HEK293 (cell line): ENCODE measurements at regions not wholly inside any gene's neighbourhood (a gene's known extent, or its start where the extent isn't known, plus 50 kb on each side); places are given as distances from the start of the nearest gene placed in this dataset.

Source experiments
- CTCF ChIA-PET: fragments of 350-600 bp; formaldehyde crosslinking; extraction: SDS; loops from one replicate; lab custom pipeline; 2021; ENCODE audit warnings: antibody characterized with exemption; lab: Yijun Ruan, JAX
- POLR2A ChIA-PET: fragments of 300-600 bp; formaldehyde crosslinking; extraction: SDS; loops from one replicate; lab custom pipeline; 2020; ENCODE audit warnings: antibody characterized with exemption, inconsistent platforms; lab: Yijun Ruan, JAX
- H3K27ac ChIP-seq: fragments of 200-500 bp; sonication (Bioruptor generic); 2 replicates; pipeline ENCODE4 v1.5.1; 2014; ENCODE audit warnings: low read depth, low read length, control low read depth, inconsistent platforms; ENCODE audit errors: extremely low read depth
- H3K36me3 ChIP-seq, 2 experiments: fragments of 200-500 bp in 1 of 2; sonication (Bioruptor generic) in 1 of 2; 1 replicate in 1 of 2; 2 replicates in 1 of 2; pipeline ENCODE4 v1.5.1; 2014 to 2017; ENCODE audit warnings: inconsistent platforms in 2 of 2, low read length in 2 of 2; ENCODE audit not compliant: control insufficient read depth in 2 of 2, insufficient read depth in 1 of 2
- H3K4me1 ChIP-seq: fragments of 200-500 bp; sonication (Bioruptor generic); 2 replicates; pipeline ENCODE4 v1.5.1; 2014; ENCODE audit warnings: mild to moderate bottlenecking, low read length, inconsistent platforms; ENCODE audit not compliant: control insufficient read depth, insufficient read depth
- H3K4me3 ChIP-seq: 2 replicates; pipeline ENCODE4 v1.5.1; 2011; ENCODE audit warnings: low read depth, mild to moderate bottlenecking, control low read depth, low read length, moderate library complexity
- H3K9me3 ChIP-seq: fragments of 200-500 bp; sonication (Bioruptor generic); 2 replicates; pipeline ENCODE4 v1.5.1; 2014; ENCODE audit warnings: low read depth, low read length, inconsistent platforms; ENCODE audit not compliant: control insufficient read depth, insufficient read depth
- GLIS1 ChIP-seq: fragments of 450-650 bp; formaldehyde crosslinking; IDR thresholded peaks from 2 replicates; pipeline ENCODE4 v1.5.1; 2016; ENCODE audit warnings: missing biosample characterization, missing genetic modification characterization
- MEIS1 ChIP-seq: sonication (generic); formaldehyde crosslinking; IDR thresholded peaks from 2 replicates; pipeline ENCODE4 v1.8.1; 2022; ENCODE audit warnings: missing genetic modification reagents, mild to moderate bottlenecking, borderline replicate concordance
- TCF7L2 ChIP-seq: IDR thresholded peaks from 2 replicates; pipeline ENCODE4 v1.6.1; 2011; ENCODE audit warnings: low read depth, mild to moderate bottlenecking, inconsistent platforms, low read length, moderate library complexity, borderline replicate concordance
- ZBTB1 ChIP-seq: fragments of 450-650 bp; formaldehyde crosslinking; IDR thresholded peaks from 2 replicates; pipeline ENCODE4 v1.5.1; 2016; ENCODE audit warnings: missing biosample characterization, missing genetic modification characterization
- ZFHX2 ChIP-seq: fragments of 450-650 bp; formaldehyde crosslinking; conservative IDR thresholded peaks from 2 replicates; pipeline ENCODE4 v1.5.1; 2016; ENCODE audit warnings: missing biosample characterization, missing genetic modification characterization
- ZIC2 ChIP-seq: fragments of 450-650 bp; formaldehyde crosslinking; IDR thresholded peaks from 2 replicates; pipeline ENCODE4 v1.5.1; 2016; ENCODE audit warnings: missing biosample characterization, missing genetic modification characterization
- ZNF121 ChIP-seq: fragments of 450-650 bp; formaldehyde crosslinking; IDR thresholded peaks from 2 replicates; pipeline ENCODE4 v1.5.1; 2016; ENCODE audit warnings: missing biosample characterization, missing genetic modification characterization
- ZNF2 ChIP-seq: fragments of 450-650 bp; formaldehyde crosslinking; IDR thresholded peaks from 2 replicates; pipeline ENCODE4 v1.5.1; 2016; ENCODE audit warnings: missing biosample characterization, missing genetic modification characterization
- ZNF423 ChIP-seq: fragments of 450-650 bp; formaldehyde crosslinking; IDR thresholded peaks from 2 replicates; pipeline ENCODE4 v1.5.1; 2016; ENCODE audit warnings: missing biosample characterization, missing genetic modification characterization
- ZNF600 ChIP-seq: fragments of 450-650 bp; formaldehyde crosslinking; IDR thresholded peaks from 2 replicates; pipeline ENCODE4 v1.5.1; 2016; ENCODE audit warnings: missing biosample characterization, missing genetic modification characterization
- ZNF670 ChIP-seq: fragments of 450-650 bp; formaldehyde crosslinking; IDR thresholded peaks from 2 replicates; pipeline ENCODE4 v1.5.1; 2016; ENCODE audit warnings: missing biosample characterization, missing genetic modification characterization, low read depth
- ZSCAN5A ChIP-seq: fragments of 450-650 bp; formaldehyde crosslinking; IDR thresholded peaks from 2 replicates; pipeline ENCODE4 v1.5.1; 2016; ENCODE audit warnings: missing biosample characterization, missing genetic modification characterization

DNA sequence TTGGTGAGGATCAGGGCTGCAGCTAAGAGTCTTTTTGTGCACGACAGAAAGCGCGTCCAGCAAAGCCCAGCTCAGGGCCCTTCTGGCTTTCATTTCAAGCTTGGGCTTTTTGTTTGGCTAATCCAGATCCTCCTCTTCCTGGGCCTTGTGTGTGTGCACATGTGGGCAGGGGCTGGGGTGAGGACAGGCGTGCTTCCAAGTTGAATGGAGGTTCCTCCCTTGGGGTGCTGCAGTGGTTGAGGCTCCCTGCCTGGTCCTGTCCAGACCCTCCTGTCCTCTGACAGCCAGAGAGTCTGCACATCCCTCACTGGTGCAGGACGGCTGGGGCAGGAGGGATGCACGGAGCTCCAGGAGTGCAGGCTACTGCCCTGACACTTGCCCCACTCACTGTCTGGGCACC lies 62.0 kb upstream of the NECTIN1 start:
- POLR2A ChIA-PET = no interaction called here
- Histone ChIP-seq H3K27ac (no peak overlapping the region), H3K36me3 (no peaks in the 10 kb centered on the region), H3K4me3 (no peak overlapping the region)
- TF ChIP-seq ZNF600 = peak; percentile 49
- TF ChIP-seq TCF7L2 = no peak
- TF ChIP-seq, all 188 proteins: peak for 1
- no peaks in the 10 kb centered on the region for H3K4me1 ChIP-seq
- CTCF ChIA-PET = interaction anchor here (0.6 to 1.7 kb wide), 2 partner anchors 35 to 317 kb away, joined by 3 to 4 read pairs; no protein-coding TSS in a partner anchor
- H3K9me3 ChIP-seq = no peaks in the 10 kb centered on the region

GRCh38 chr11:119790476-119790875 lies 61.5 kb upstream of the NECTIN1 start:
- Histone ChIP-seq H3K27ac (no peak overlapping the region), H3K4me1 (no peaks in the 10 kb centered on the region), H3K9me3 (no peaks in the 10 kb centered on the region), H3K4me3 (no peak overlapping the region)
- ChIA-PET POLR2A (no interaction called here), CTCF (interaction anchor here (1.7 kb wide), 1 partner anchor 318 kb away, joined by 4 read pairs; no protein-coding TSS in a partner anchor)
- TF ChIP-seq ZBTB1 = no peak
- TF ChIP-seq MEIS1 (CRISPR knock-in tag) = no peak
- TF ChIP-seq ZNF121 (tag by site-specific recombination) = no peak
- TF ChIP-seq, all 188 proteins: peak for 0
- H3K36me3 ChIP-seq = no peaks in the 10 kb centered on the region

- no peaks in the 10 kb centered on the region for H3K36me3 ChIP-seq
- H3K4me3 ChIP-seq = no peak overlapping the region
- TF ChIP-seq ZSCAN5A (no peak), ZIC2 (tag by site-specific recombination) (peak; percentile 61), GLIS1 (tag by site-specific recombination) (peak; percentile 88)
- ChIA-PET POLR2A (no interaction called here), CTCF (interaction anchor here (1.7 kb wide), 1 partner anchor 318 kb away, joined by 4 read pairs; no protein-coding TSS in a partner anchor)
- H3K4me1 ChIP-seq = no peaks in the 10 kb centered on the region
- H3K9me3 ChIP-seq = no peaks in the 10 kb centered on the region
- no peak overlapping the region for H3K27ac ChIP-seq
Observed at GRCh38 chr11:119789766-119790407, 60.9 kb upstream of the NECTIN1 start.

DNA sequence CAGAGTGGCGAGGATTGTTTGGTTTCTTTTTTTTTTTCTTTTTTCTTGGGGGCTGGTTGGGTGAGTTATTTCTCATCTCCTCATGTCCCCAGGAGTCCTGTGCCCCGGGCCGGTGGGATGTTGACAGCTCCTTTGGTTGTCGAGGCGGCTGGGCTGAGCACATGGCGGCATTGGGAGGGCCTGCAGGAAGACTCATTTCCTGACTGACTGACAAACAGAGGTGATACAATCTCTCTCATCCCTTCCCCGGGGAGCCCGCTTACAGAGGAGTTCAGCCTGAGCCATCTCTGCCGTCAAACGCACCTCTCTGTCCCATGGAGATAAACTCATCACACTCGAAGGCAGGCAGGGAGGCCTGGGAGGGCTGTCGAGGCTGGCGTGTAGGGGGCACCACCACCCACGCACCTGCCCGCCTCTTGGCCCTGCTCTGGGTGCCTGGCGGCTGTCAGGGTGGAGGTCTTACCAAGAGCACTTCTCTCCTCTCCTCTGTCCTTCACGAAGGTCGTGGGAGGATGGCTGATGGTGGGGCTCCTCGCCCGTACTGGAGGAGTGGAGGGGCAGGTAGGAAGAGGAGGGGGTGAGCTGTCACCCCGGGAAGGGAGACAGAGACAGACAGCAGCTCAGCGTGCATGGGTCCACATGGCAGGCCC lies 60.0 kb upstream of the NECTIN1 start:
- Histone ChIP-seq H3K4me1 (no peaks in the 10 kb centered on the region), H3K4me3 (no peak overlapping the region), H3K36me3 (no peaks in the 10 kb centered on the region), H3K27ac (no peak overlapping the region), H3K9me3 (no peaks in the 10 kb centered on the region)
- POLR2A ChIA-PET = no interaction called here
- TF ChIP-seq ZNF423 (tag by site-specific recombination) (no peak), ZNF2 (tag by site-specific recombination) (no peak), ZFHX2 (tag by site-specific recombination) (0 out of 2 replicates have a peak, but pooled peaks have one; percentile 28), ZNF670 (tag by site-specific recombination) (no peak)
- CTCF ChIA-PET = no interaction called here
